Fibroblast of mammary gland (primary cell): ENCODE measurements at regions not wholly inside any gene's neighbourhood (a gene's known extent, or its start where the extent isn't known, plus 50 kb on each side); places are given as distances from the start of the nearest gene placed in this dataset.

Experiments used
- DNase-seq: peaks from one replicate; pipeline ENCODE4 v3.0.0-alpha.2; 2010; ENCODE audit warnings: low read depth
- H3K4me3 ChIP-seq: 2 replicates; pipeline ENCODE4 v1.5.1; 2011; ENCODE audit warnings: low read depth, mild to moderate bottlenecking, low read length, moderate library complexity; ENCODE audit not compliant: control insufficient read depth
- TF ChIP-seq, protein P1 (sequence below): conservative IDR thresholded peaks from 2 replicates; pipeline ENCODE4 v1.5.1; 2011; ENCODE audit warnings: low read depth, low read length, inconsistent platforms; ENCODE audit not compliant: control insufficient read depth, insufficient read depth

DNA sequence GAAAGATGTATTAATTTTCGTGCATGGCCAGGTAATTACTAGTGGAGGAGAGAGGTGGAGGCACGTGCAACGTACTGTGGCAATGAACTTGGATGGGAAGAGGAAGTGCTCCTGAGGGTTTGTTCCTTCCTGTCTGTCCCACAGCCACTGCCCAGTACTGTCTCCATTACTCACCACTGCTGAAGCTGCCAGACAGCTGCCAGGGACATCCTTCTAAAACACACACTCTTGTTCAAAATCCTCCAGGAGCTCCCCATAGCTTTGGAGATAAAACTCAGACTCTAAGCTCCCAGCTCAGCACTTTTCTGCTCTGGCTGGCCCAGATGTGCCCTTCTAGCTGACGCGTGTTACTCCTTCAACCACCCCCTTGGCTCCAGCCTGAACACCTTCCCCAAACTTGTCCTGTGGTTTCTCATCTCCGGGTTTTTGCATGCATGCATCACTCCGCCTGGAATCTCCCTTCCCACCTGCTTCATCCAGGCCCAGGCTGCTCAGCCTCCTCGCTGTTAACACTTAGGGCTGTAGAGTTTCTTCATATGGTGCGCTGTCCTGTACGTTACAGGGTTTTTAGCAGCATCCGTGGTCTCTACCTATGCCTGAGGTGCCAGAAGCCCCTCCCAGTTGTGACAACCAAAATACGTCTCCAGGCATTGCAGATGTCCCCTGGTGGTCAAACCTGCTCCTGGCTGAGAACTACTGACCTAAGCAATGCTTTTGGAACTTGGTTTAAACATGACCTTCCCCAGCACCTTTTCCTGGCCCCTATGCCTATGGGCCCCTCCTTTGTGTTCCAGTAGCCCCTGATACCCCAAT lies 69.5 kb downstream of the C11orf91 start:
- TF ChIP-seq, protein P1, sequence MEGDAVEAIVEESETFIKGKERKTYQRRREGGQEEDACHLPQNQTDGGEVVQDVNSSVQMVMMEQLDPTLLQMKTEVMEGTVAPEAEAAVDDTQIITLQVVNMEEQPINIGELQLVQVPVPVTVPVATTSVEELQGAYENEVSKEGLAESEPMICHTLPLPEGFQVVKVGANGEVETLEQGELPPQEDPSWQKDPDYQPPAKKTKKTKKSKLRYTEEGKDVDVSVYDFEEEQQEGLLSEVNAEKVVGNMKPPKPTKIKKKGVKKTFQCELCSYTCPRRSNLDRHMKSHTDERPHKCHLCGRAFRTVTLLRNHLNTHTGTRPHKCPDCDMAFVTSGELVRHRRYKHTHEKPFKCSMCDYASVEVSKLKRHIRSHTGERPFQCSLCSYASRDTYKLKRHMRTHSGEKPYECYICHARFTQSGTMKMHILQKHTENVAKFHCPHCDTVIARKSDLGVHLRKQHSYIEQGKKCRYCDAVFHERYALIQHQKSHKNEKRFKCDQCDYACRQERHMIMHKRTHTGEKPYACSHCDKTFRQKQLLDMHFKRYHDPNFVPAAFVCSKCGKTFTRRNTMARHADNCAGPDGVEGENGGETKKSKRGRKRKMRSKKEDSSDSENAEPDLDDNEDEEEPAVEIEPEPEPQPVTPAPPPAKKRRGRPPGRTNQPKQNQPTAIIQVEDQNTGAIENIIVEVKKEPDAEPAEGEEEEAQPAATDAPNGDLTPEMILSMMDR: no peak
- DNase-seq: no peak

DNA sequence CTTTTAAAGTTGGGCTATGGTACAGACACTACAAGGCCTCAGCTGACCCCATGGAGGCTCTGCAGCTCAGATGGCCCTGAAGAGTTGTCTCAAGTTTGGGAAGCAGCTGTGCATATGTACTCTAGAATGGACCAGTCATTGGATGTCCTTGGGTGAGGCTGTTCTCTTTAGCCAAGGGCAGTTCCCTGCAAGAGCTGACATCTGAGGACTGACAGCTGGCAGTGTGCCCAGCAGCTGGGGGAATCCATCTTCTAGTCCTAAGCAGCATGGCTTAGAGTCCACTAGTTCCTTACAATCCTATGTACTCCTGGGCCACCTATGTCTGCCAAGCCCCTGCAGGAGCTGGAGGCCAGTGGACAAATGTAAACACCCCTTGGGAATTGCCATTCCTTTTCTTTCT lies 76.5 kb downstream of the C11orf91 start:
- no peak for DNase-seq
- no peak overlapping the region for H3K4me3 ChIP-seq
- TF ChIP-seq, protein P1: no peak

More for the DNA sequence above, 69.5 kb downstream of the C11orf91 start:
- H3K4me3 ChIP-seq: no peak overlapping the region

DNA sequence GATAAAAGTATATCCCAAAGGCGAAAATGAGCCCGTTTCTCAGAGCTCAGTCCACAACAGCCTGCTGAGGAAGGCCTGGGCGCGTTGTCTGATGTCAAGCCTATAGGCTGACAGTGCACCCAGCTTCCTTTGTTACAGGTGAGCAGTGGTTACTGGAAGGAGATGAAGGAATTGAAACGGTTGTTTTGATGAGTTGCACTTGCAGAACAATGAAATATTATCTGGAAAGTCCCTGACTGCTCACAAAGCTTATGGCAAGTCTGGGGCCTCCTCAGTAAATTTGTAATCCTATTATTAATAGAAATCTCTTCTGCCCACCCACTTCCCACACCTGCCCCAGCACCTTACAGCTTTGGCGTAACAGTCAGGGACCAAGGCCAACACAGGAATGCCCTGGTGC lies 77.8 kb downstream of the C11orf91 start:
- TF ChIP-seq, protein P1: no peak
- DNase-seq: no peak
- H3K4me3 ChIP-seq: no peak overlapping the region

DNA sequence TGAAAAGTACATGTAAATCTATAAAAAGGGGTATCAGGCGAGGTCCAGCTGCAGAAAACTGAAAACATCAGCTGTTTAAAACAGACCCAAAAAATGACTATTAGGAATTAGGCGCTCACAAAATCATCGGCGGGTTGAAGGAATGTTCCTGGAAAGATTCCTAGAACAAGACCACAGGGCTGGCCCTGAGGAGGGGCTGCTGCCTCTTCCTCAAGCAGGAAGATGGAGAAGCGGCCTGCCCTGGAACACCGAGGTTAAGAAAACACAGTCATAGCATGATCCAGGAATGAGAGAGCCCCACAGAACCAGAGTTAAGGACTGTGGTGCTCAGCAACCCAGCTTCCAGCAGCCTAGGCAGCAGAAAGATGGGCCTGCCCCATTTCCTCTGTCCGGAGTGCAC lies 78.4 kb downstream of the C11orf91 start:
- DNase-seq: peak; percentile 79
- TF ChIP-seq, protein P1: no peak
- H3K4me3 ChIP-seq: no peak overlapping the region

DNA sequence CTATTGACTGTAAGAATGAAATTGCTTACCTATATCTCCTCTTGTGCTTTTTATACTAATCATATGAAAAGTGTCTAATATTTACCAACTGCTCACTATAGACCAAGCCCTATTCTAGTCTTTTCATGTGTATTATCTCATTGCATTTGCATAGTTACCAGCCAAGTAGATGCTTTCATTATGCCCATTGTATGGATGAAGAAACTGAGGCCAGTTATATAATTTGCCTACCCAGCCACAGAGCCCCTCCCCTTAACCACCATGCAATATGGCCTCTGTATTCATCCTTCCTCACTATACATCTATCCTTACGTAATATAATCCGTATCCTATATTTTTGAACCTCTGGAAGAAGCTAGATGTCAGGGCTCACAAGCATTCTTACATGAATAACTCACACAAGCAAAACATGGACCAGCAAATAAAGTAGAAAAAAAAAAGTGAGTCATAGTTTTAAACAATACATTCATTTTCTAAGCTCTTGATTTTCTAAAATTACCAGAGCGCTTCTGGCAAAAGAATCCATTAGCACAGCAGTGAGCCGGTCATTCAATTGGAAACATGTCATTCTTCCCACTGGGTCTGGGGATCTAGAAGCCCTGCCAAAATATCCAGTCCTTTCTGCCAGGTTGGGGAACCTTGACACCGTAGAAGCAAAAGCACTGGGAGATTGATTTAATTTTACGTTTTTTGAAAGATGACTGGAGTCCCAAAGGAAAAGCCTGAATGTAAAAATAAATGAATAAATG lies 80.0 kb downstream of the C11orf91 start:
- TF ChIP-seq, protein P1: no peak
- DNase-seq: peak; percentile 74

DNA sequence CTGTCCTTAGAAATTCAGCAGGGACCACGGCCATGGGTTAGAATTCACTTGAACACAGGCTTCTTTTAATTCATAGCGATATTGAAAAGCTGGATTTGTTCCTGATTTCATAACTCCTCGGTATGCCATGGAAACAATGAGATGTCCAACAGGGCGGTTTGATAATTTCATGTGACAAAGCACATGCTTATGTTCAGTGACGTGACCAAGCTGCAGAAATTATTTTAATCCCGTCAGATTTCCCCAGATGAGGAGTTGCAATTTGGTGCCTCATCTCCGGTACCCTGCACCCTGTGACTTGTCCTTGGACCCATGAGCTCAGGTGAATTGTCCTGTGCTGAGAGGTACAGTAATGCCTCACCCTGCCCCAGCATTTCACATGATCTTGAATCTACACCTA lies 81.7 kb downstream of the C11orf91 start:
- no peak overlapping the region for H3K4me3 ChIP-seq
- no peak for DNase-seq
- TF ChIP-seq, protein P1: no peak

More for the DNA sequence above, 80.0 kb downstream of the C11orf91 start:
- H3K4me3 ChIP-seq: no peak overlapping the region
